AML-193 (cell line): ENCODE measurements at regions not wholly inside any gene's neighbourhood (a gene's known extent, or its start where the extent isn't known, plus 50 kb on each side); places are given as distances from the start of the nearest gene placed in this dataset.

Experiments used
- DNase-seq, 2 experiments: peaks; one replicate each; lab custom pipeline; 2025; lab: John Stamatoyannopoulos, UW

DNA sequence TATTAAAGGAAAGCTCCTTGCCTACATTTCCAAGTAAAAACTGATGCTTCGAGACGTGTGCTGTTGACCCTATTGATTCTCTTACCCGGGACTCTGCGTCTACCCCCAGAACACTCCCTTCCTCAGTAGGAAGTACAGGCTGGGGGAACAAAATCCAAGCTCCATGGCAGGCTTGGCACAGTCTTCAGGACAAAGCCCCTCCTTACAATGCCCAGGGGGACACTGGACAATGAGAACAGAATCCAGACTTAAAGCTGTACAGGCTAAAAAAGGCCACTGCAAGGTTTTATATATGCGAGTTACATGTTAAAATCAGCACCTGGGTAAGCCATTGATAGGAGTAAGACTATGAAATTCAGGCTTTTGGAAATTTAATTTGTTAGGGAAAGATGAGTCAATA is 250.6 kb upstream of the DAPK1 start:
- DNase-seq, result no peak

DNA sequence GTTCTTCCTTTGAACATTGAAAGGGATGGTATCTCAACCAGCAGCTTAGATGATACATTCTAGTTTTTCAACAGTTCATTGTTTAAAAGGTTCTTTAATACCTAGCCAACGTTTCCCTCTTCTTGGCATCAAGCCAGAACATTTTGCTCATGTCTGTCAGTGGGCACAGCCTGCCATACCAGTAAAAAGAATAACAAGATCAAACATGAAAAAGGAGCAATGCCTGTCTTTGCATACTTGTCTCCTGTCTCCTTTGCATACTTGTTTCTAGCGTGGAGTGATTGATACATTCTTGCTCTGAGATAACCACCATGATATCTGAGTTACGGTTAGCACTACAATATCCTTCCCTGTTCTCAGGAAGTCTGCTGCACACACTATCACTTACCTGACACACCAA is 248.6 kb upstream of the DAPK1 start:
- no peak for DNase-seq

DNA sequence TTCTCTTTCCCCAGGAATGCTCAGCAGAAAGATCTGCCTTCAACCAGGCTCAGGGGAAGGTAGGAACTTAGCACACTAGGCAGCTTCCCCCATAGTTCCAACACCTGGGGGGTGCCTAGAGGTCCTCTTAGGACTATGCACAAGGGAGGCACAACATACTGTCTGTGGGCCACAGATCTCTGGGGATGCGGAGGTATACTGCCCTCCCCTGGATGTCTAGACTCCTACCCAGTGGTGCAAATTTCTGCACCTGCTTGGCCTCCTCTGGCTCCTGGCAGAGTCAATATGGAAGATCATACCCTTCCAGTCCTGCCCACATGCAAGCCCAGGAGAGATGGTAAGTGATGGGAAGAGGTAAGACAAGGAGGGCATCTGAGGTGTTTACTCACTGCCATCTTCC is 247.5 kb upstream of the DAPK1 start:
- no peak for DNase-seq

DNA sequence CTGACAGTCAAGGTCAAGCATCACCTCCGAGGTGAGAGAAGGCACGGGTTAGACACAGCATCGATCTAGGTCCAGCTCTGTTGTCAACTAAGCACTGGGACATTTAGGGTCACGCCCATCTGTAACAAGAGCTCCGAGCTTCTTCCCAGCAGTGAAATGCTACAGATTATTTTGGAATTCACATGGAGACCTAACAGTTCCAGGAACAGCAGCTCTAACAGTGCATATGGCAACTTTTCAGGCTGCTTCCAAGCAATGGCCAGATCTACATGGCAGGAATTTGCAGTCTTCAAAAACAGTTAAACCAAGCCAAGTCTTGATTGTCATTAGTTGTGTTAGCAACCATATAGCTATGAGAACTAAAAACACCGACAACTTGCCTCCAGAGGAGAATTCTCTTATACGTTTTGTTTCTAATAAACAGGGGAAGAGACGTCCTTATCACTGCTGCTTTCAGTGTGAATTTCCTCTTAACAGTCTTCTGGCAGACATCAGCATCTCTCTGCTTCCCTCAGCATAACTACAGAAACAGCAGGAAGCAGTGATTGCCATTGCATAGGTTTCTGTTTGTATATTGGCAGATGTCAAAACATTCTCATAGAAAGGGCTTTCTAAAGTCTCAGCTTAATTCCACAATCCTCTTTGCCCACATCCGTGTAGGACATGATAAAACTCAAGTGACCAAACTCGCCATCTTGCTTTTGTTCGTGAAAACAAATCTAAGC is 242.1 kb upstream of the DAPK1 start:
- no peak for DNase-seq

DNA sequence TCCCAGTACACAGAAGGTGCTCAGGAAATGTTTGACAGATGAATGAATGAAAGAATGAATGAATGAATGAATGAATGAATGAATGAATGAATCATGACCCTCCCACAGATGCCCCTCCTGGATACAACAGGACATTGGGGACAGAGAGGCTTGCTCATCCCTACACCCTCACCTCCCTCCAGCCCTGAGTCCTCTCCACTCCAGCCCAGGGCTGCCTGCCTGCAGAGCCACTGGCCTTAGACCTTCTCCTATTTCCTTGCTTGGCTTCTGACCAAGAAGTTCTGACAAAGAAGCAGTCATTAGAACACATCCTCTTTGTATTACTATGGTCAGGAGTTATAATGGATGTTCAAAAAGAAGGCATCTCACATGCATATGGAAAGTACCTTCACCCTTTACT is 240.7 kb upstream of the DAPK1 start:
- no peak for DNase-seq

DNA sequence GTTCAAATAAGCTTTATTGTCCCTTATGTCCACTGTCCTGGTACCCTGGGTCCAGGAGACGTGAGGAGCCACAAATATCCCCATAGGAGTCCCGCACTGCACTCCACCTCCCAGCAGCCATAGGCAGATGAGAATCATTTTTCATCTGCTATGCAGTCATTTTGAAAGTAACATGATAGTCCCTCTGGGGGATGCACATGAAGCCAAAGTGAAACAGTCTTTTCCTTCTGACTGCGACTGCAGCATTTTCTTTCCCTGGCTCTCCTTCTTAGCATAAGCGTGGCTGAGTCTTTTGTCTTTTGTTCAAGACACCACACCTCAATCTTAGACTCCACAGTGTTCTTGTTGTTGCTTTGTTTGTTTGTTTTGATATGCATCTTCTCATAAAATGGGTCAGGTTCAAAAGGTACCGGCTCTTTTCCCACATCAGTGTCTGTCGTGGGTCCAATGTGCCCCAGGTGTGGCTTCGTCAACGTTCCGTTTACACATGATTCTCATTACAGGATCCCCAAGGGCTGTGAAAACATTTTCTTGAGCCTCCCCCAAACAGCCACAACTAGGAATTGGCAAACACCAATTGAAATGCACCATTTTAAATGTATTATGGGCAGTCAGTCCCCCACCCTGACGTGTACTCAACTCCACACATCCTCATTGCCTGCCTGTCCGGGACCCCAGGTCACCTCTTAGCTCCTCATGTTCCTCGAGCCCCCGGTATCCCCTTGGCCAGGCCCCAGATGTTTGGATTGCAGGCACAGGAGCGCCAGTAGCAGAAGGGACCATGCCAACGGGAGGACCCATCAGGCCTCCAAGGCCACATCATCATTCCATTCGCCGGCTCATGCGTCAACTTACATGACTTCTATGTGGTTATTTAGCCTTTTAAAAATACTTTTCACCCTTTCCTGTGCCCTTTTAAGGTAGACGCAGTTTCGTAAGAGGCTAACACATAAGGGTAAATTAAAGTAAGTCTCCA is 237.8 kb upstream of the DAPK1 start:
- no peak for DNase-seq

DNA sequence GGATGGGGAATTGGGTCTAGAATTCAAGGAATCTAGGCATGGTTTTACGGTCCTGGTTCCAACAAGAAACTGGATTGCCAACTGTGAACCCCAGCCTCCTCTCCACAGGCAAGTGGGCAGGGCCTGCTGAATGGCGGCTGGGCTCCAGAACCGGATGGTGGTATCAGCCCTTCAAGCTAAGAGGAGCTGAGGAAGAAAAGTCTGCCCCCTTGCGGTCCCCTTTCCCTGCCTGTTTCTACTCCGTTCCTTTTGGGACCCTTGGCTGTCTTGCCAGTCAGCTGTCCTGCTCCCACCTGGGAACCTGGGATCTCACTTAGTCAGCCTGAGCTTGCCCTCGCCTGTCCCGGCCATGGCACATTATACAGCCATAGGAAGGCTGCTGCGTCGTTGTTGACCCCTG is 234.4 kb upstream of the DAPK1 start:
- no peak for DNase-seq

DNA sequence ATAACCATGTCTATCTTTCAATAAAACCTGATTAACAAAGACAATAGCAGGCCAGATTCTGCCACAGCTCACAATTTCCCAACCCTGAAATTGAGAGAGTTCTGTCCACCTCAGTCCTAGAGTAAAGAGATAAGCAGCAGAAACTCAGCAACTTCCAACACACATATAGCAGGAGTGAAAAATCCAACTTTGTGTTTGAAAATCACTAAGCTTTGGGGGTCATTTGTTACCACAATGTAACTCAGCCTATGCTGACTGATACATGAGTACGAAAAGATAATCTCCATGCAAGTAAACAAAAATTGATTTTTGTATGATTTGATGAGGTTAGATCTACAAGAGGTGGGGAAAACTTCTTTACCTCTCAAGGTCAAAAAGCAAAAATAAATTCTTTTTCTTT is 231.0 kb upstream of the DAPK1 start:
- no peak for DNase-seq

DNA sequence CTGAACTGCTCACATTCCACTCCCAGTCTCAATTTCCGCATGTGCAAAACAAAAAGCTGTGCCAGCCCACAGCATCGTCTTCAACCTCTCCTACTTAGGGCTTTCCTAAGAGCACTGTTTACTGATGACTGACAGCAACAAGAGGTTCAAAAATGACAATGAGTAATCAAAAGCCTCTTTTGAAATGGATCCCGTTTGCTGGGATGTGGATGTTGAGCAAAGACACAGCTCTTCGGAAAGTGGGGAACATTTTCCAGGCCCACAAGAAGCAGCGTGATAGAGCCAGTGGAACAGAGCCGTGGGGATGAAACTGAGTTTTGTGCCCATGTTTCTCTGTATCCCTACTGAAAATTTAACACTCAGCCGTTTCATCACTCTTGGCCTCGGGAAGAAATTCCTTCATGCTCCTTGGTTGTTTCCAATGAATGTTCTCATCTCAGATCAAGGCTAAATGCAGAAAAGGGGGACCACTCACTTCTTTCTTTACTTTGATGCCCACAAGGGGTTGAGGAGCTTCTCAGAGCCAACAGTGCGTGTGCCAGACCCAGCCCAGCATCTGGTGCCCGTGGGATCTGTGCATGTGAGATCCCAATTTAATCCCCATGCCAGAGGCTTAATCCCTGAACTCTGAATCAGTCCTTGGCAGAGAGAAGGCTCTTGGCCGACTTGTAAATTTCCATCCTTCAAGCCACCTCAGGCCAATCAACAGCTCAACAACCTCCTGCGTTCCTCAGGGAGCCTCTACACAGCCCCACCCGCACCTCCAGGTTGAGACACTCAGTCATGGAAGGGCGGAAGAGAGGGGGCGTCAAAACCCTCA is 230.2 kb upstream of the DAPK1 start:
- no peak for DNase-seq

DNA sequence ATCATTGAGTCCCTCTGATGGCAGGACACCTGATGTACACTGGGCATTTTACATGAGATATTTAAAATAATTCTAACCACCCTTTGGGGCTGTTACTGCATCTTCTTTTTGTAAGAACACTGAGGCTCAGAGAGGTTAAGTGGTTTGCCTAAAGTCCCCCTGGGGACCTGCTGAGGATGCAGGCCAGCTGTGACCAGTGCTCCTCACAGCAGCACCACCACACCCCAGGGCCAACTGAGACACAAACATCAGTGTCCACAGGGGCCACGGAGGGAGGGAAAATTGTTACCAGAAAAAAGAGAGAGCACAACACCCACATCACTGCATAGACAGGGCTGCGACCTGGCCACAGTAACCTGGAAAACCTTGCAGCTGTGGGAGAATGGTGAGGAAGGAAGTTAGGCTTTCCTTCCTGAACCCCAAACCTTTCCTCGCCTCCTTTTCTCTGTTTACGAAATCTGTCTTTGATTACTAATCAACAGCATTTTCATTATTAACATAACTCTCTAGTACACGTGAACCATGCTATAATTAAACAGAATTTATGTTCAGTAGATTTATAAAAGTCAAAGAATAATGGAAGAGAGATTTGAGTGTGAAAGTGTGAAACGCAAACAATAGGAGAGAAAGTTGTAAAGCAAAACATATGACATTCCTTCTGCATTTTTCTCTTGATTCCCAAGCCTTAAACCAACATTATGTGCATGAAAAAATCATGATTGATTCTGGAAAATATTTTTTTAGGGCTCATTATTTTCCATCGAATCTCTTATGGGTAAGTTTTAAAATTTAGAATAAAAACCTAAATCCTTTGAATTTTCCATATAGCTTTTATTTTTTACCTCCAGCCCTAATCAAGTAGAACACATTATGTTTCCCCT is 228.1 kb upstream of the DAPK1 start:
- no peak for DNase-seq

DNA sequence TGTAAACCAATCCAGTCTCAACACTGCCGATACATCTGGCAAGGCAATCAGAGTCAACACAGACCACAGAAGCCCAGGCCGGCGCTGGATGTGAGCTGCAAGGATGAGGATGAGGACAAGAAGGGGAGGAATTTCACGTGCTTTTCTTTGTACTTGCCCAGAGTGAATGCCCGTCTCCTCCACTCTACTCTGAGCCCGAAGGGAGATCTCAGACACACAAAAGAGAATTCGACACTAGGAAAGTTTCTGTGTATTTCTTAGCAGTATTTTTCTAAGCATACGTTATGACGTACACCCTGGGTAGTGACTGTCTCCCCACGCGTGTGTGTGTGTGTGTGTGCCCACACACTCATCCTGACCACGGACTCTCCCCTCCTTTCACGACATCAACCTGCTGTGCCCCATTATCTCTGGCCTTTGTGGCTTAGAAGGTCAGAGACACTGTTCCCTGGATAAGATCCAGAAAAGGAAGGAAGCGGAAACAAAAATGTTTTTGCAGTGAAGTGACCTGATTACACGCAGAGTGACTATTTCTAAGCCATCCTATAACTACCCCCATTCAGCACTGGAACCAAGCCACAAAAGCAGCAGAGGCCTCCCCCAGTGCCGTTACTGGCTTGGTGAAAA is 227.3 kb upstream of the DAPK1 start:
- DNase-seq, result no peak

DNA sequence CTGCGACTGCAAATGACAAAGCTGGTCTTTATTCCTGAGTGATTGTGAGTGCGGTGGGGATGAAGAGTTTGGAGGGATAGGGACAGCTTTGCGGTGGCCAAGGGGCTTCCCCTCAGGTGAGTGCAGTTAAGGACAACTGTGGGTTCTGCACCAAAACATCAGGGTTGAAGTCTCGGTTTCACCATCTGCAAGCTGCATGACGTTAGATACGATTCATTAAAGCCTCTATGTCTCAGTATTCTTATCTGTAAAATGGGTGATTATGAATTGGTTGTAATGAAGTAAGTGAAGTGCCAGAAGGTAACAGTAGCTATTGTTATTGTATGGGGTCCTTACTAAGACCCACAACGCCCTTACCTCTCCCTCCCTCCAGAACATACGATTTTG is 226.8 kb upstream of the DAPK1 start:
- DNase-seq, result no peak

DNA sequence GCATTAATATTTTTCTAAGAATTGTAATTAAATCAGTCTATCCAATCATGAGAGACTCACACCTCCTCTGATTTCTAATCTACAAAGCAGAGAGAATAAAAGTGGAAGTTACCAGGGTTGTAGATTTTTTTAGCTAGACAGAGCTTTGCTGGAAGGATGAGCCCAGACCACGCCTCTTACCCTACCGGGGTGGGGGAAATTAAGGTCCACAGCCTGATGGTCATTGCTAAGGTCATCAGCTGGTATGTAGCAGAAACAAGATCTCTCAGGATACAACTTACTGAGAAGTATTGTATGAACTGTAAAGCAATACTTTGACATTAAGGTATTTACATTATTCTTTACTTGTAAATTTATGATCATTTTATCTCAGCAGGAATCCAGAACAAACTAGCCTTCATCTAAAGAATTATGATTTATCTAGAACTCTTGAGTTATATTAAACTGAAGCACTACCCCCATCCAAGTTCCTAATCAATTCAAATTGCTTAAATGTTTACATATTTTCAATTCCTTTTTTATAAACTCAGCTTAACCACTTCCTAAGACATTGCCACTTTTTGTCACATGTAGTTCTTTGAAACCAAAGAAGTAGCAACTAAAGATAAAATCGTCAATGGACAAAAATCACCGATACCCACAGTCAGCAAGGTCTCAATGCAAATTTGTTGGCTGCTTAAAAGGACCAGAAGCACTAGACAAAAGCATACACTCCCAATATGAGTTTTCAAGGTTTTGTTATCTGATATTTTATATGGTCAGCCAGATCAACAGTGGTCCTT is 225.8 kb upstream of the DAPK1 start:
- DNase-seq, result no peak

DNA sequence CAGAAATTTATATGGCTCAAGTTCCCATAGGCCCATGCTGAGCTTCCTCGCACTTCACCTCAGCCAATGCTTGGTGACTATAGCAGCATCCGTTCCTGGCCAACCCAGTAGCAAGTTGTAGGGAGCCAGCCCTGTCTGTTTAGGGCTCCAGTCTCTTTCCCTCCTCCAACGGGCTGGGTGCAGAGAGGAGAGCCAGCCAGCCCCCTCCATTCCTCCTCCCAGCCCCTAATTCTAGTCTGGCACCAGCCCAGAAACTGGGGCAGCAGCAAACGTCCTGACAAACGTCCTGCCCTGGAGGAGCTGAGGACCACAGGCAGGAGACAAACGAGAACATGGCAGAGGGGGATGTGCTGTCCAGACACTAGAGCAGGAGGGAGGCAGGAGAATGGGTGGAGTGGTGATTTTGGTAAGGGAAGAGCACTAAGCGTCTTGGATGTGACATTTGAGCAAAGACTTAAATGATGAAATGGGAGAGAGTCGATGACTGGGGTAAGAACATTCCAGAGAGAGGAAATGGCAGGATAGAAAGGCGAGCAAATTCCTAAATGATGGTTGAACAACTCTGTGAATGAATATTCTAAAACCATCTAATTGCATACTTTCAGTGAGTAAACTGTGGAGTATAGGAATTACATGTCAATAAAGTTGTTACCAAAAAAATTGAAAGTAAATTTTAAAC is 222.5 kb upstream of the DAPK1 start:
- no peak for DNase-seq

DNA sequence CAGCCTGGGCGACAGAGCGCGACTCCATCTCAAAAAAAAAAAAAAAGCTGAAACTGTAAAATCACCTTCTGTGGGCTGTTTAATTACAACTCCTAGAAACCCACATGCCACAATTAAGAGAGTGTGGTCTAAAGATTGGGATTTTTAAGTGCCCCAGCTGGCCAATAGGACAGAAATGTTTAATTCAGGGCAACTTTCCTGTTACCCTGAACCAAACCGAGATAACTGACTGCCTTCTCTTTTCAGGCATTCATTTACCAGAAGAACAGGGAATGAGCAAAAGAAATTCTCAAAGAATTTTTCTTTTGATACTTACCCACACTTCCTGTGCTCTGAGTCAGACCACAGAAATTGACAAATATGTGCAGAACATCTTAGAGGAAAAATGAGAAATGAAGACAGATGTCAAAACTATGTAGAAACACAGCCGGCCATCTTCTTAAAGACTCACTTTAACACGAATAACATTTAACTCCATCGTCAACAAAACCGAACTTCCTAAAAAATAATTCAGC is 221.3 kb upstream of the DAPK1 start:
- no peak for DNase-seq

DNA sequence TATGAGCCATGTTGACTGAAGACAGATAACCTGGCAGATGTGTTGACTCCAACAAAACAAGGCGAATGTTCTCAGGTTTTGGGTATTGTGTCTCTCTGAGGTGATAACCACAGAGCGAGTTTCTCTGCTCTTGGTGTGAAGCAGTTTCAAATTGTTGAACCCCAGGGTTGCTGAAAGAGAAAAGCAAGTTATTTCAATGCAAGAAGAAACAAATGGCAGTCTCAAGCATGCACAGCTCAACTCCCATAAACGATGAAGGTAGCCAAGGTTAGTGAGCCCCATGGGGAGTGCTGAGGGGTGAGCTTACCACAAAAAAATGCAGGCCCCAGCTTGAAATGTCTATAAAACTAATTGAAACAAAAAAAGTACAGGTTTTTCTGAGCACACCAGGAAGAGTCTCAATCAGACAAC is 220.8 kb upstream of the DAPK1 start:
- DNase-seq, result no peak

DNA sequence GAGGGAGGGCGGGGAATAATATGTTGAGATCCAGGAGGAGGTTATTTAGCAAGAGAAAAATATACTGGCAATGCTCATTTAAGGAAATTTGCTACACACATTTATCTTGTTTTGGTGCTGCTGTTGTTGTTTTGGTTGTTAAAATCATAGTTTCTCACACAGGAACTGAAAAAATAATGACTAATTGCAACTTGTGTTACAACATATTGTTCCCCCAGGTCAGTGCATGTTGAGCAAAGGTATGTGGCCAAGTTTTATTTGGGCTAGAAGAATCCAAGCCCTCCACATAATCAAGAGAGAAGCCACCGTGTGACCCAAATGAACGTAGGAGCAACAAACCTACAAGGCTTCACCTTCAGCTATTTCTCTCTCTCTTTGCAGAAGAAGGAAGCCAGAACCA is 220.3 kb upstream of the DAPK1 start:
- no peak for DNase-seq

DNA sequence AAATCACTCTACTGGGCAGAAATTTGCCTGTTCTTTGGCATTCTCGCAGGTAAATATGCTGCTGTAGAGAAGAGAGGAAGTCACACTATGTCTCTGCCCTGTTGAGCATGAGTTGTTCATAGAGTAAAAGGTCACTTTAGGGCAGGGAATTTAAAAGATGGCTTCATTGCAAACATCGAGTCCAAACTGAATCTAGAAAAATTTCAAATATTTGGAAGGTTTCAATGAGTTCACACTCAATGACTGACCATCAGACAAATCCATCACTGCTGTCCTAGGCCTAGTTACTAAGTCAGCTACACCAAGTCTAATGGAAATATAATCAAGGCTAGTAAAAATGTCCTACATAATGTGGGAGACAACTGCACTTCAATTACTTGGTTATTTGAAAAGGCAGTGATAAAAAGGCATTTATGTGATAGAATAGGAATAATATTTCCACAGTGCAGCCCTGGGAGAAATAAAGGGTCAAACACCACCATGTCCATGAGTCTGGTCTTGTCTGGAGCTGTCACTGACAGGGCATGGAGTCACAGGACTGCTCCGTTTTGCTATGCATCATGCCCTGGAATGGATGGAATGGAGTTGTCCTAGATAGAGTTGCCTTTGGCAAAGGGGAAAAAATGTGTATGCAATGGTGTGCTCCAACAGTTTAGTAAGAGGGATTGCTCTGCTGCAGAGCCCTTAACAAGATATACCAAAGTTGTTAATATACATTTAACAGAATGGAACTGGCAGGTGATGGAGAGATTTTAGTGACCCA is 218.5 kb upstream of the DAPK1 start:
- DNase-seq, result no peak

DNA sequence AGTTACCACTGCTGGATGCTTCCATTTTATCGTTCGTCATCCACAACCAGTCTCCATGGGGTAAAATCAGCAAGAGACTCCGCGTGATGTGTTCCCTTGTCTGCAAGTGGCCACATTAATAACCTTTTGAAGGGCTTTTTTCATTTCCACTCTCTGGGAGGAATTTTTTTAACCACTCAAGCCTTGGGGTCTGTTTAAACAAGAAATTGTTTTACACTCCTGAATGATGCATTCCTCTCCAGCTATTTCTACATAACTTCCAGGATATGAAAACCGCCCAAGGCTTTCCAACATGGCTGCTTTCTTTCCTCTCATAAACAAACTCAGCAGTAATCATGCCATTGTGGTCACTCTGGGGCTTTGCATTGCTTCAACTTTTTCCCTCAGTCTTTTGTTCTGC is 217.2 kb upstream of the DAPK1 start:
- DNase-seq, result no peak
